Pulmonary artery endothelial cell (primary cell): ENCODE measurements at regions not wholly inside any gene's neighbourhood (a gene's known extent, or its start where the extent isn't known, plus 50 kb on each side); places are given as distances from the start of the nearest gene placed in this dataset.
"Not testable (repeated sequence)": the region's sequence is repeated elsewhere in the genome, so short reads cannot be mapped to it uniquely, and the experiment has no call there.

Source experiments
- DNase-seq: peaks from one replicate; pipeline ENCODE4 v3.0.0-alpha.2; 2011; ENCODE audit warnings: low read depth, low spot score

- DNase-seq = no peak
These were observed 777.9 kb downstream of the FSCB start for GRCh38 chr14:43729143-43729542.

- no peak for DNase-seq
These were observed 800.2 kb downstream of the FSCB start for GRCh38 chr14:43706900-43707299.

- not testable (repeated sequence) for DNase-seq
These were observed 808.4 kb downstream of the FSCB start for GRCh38 chr14:43698561-43699284.

- DNase-seq = no peak
These were observed 810.1 kb downstream of the FSCB start for GRCh38 chr14:43697003-43697402.

- no peak for DNase-seq
These were observed 814.4 kb downstream of the FSCB start for GRCh38 chr14:43692706-43693105.

- DNase-seq = no peak
These were observed 819.2 kb downstream of the FSCB start for GRCh38 chr14:43687921-43688320.

GRCh38 chr14:43677581-43677980 is 829.5 kb downstream of the FSCB start:
- DNase-seq = no peak

- DNase-seq = no peak
These were observed 832.8 kb downstream of the FSCB start for GRCh38 chr14:43674273-43674672.

GRCh38 chr14:43671716-43672485 is 835.2 kb downstream of the FSCB start:
- DNase-seq = no peak

GRCh38 chr14:43669355-43669754 is 837.7 kb downstream of the FSCB start:
- DNase-seq = no peak

- no peak for DNase-seq
These were observed 841.4 kb downstream of the FSCB start for GRCh38 chr14:43665570-43666267.

- DNase-seq = not testable (repeated sequence)
These were observed 851.9 kb downstream of the FSCB start for GRCh38 chr14:43655194-43655593.

- no peak for DNase-seq
These were observed 855.2 kb downstream of the FSCB start for GRCh38 chr14:43651896-43652295.

- no peak for DNase-seq
These were observed 855.8 kb downstream of the FSCB start for GRCh38 chr14:43651185-43651787.

GRCh38 chr14:43649508-43649907 is 857.6 kb downstream of the FSCB start:
- no peak for DNase-seq

- no peak for DNase-seq
These were observed 859.8 kb downstream of the FSCB start for GRCh38 chr14:43647302-43647701.

GRCh38 chr14:43640718-43641267 is 866.3 kb downstream of the FSCB start:
- DNase-seq = no peak

- DNase-seq = no peak
These were observed 881.8 kb downstream of the FSCB start for GRCh38 chr14:43625294-43625693.

GRCh38 chr14:43621282-43621681 is 885.8 kb downstream of the FSCB start:
- no peak for DNase-seq

- no peak for DNase-seq
These were observed 911.8 kb downstream of the FSCB start for GRCh38 chr14:43595096-43595772.

- DNase-seq = no peak
These were observed 915.3 kb downstream of the FSCB start for GRCh38 chr14:43591776-43592175.
